Stimulated activated CD4-positive, alpha-beta T cell treated with anti-CD3 and anti-CD28 coated beads, Interleukin-12 subunit alpha, Interleukin-12 subunit beta, amount 100 ng/mL, for 24 hours (primary cell): ENCODE measurements at regions not wholly inside any gene's neighbourhood (a gene's known extent, or its start where the extent isn't known, plus 50 kb on each side); places are given as distances from the start of the nearest gene placed in this dataset.
"Not testable (repeated sequence)": the region's sequence is repeated elsewhere in the genome, so short reads cannot be mapped to it uniquely, and the experiment has no call there.

Experiments used
- DNase-seq, 2 experiments: peaks; one replicate each; pipeline ENCODE4 v3.0.0-alpha.2; 2020; ENCODE audit warnings: low read depth in 2 of 2

- no peak for DNase-seq
These were observed 362.1 kb downstream of the GALC start for GRCh38 chr14:87630846-87631245.

GRCh38 chr14:87629788-87630187 is 363.2 kb downstream of the GALC start:
- DNase-seq: no peak

GRCh38 chr14:87628780-87629179 is 364.2 kb downstream of the GALC start:
- DNase-seq: no peak

GRCh38 chr14:87628129-87628528 is 364.9 kb downstream of the GALC start:
- no peak for DNase-seq

GRCh38 chr14:87626266-87626665 is 366.7 kb downstream of the GALC start:
- DNase-seq: no peak

- no peak for DNase-seq
These were observed 369.4 kb downstream of the GALC start for GRCh38 chr14:87623616-87624015.

- no peak for DNase-seq
These were observed 375.9 kb downstream of the GALC start for GRCh38 chr14:87617079-87617478.

- DNase-seq: peak in 1 of 2 experiments; percentile 36
These were observed 376.9 kb downstream of the GALC start for GRCh38 chr14:87615822-87616679.

GRCh38 chr14:87615047-87615446 is 377.9 kb downstream of the GALC start:
- DNase-seq: no peak

- DNase-seq: no peak
These were observed 379.1 kb downstream of the GALC start for GRCh38 chr14:87613881-87614280.

- not testable (repeated sequence) for DNase-seq
These were observed 385.9 kb downstream of the GALC start for GRCh38 chr14:87607056-87607455.

GRCh38 chr14:87601036-87601435 is 391.9 kb downstream of the GALC start:
- DNase-seq: no peak

GRCh38 chr14:87600240-87600639 is 392.7 kb downstream of the GALC start:
- no peak for DNase-seq

- no peak for DNase-seq
These were observed 411.7 kb downstream of the GALC start for GRCh38 chr14:87581298-87581697.

- no peak for DNase-seq
These were observed 413.9 kb downstream of the GALC start for GRCh38 chr14:87579036-87579435.

GRCh38 chr14:87575378-87575777 is 417.6 kb downstream of the GALC start:
- no peak for DNase-seq

GRCh38 chr14:87573591-87573990 is 419.4 kb downstream of the GALC start:
- DNase-seq: no peak

GRCh38 chr14:87567618-87568295 is 425.2 kb downstream of the GALC start:
- DNase-seq: no peak

- DNase-seq: no peak
These were observed 426.0 kb downstream of the GALC start for GRCh38 chr14:87566991-87567390.

GRCh38 chr14:87547536-87547935 is 445.4 kb downstream of the GALC start:
- no peak for DNase-seq

- DNase-seq: no peak
These were observed 450.7 kb downstream of the GALC start for GRCh38 chr14:87542288-87542687.

GRCh38 chr14:87540339-87540738 is 452.6 kb downstream of the GALC start:
- no peak for DNase-seq

GRCh38 chr14:87529081-87529480 is 463.9 kb downstream of the GALC start:
- no peak for DNase-seq
